ENCODE measurements at regions not wholly inside any gene's neighbourhood (a gene's known extent, or its start where the extent isn't known, plus 50 kb on each side); places are given as distances from the start of the nearest gene placed in this dataset.

DNA sequence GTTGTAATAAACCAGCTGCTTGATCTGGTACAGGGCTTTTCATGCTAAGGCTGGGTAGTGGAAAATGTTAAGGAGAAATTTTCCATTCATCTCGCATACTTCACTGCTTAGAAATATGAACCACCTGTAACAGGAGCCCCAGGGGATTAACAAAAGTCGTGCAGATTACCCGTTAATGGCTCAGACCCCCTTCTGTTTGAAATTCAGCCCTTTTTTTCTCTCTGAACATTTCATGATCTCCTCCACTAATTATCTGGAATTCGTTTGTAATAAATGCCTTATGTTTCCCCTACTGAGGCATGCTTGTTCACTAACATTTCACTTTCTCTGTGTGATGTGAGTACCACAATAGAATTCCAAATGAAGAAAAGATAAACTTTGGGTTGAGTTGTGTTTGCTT lies 336.4 kb upstream of the HSF2 start:
- DNase-seq (ENCODE audit: low read depth), result peak; percentile 59

DNA sequence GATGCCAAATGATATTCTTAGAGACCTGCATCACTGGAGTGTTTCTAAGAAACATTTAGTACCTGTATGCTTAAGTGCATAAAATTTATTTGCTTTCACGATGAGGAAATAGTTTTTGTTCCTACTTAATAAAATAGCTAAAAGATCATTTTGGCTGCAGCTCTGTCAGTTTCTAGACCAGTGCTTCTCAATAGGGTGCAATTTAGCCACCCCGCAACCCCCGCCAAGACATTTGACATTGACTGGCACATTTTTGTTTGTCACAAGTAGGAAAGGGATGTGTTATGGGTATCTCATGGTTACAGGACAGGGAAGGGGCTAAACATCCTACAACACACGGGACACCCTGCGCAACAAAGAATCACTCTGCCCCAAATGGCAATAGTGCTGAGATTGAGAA lies 335.7 kb upstream of the HSF2 start:
- DNase-seq (ENCODE audit: low read depth), result no peak

DNA sequence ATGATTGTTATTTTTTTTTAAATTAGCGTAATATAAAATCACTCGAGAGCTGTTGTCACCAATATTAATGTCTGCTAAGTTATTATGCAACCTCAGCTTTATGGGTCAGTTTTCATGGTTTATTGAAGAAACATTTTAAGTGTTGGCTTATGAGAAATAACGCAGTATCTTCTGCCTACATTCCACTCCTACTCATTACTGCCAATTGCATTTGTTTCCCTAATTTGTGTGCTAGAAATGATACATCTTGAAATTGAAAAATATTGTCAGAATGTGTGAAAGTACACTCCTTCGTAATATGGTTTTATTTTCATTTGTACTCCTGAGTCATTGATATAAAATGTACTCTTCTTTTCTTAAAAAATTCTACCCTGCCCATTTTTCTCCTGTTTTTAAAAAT lies 333.3 kb upstream of the HSF2 start:
- peak; percentile 69 for DNase-seq (ENCODE audit: low read depth)

DNA sequence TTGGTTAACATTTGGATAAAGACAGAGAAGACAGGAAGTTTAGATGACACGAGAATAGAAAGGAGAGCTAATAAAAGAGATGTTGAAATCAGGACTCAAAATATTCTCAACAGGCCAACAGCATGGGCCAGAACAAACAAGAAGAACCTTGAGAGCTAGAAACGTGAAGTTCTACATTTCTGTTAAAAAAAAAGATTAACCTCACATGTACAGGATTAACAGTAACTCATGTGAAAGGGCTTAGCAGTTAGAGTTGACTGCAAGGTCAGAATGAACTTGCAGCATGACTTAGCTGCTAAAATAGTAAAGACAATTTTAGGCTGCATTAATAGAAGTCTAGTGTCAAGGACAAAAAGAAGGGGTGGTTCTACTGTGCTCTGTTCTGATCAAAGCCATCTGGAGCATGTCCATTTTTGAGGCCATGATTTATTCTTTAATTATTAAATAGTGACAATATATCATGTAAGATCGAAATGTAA lies 331.1 kb upstream of the HSF2 start:
- DNase-seq (ENCODE audit: low read depth), result peak; percentile 78

DNA sequence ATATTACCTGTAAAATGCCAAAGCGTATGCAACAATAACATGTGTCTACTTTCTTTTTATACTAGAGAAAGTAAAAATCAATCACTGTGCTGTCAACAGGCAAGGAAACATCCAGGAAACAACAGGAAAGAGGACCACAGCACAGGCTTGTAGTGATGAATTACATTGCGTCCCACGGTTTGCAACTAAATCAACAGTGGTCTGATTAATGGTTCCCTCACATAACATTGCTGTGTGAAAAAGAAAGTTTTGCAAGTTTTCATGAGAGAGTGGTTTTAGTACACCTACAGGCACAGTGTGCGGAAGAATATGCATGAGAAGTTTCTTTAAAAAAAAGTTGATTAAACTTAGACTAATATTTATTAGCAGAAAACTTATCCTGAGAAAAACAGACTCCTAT lies 329.5 kb upstream of the HSF2 start:
- no peak for DNase-seq (ENCODE audit: low read depth)

DNA sequence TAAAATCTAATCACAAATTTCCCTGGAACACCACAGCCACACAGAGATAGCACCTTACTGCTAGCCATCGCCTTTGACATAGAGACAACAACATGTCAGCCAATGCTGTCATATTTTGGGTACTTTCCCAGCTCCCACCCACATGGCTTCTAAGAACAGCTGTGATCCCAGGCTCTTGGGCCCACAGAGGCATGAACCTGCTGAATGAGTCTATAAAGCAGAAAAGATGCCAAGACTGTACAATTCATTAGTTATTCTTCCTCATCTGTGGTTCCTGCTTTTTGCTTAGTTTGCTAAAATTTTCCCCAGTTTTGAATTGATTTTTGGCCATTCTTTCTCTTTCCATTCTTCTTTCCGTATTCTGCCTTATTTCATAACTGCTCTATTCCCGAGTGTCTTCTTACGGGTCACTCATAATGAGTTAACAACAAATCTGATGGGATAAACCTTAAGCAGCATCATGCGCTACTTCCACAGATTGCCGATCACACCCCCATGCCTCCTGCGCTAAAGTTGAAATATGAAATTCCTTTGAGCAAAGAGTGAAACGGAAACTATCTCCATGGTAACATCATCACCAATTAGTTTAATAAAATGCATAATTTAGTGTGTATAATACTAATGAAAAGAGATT lies 327.3 kb upstream of the HSF2 start:
- no peak for DNase-seq (ENCODE audit: low read depth)

DNA sequence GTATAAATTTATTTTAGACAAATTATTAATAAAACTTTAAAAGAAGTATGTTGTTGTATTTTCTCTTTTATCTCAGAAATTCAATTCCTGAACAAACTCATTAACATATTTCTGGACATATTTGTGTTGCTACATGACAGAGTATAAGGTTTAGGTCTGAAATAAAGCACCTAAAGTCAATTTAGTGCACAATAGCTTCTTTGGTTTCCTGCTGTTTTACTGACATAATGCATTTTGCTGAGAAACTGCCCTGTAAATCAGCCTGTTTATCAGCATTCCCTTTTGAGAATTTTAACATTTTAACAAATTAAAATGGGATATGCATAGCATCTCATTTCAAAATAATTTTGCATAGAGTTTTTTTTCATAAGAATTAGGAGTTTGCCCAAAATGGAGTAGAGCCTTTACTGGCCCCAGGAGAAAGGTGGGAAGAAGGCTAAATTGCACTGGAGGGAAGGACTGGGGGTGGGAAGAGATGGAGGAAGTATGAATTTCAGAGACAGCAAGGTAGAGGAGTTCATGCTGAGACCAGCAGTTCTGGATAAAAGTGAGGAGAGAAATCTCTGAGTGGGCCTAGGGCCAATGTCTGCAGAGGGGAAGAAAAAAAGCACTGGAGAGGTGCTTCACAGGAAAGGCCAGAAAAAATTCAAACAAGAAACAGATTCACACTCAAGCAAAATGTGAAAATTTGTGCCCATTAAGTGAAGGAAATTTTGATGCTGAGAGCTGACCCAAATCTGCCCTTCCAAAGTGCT lies 324.2 kb upstream of the HSF2 start:
- no peak for DNase-seq (ENCODE audit: low read depth)

DNA sequence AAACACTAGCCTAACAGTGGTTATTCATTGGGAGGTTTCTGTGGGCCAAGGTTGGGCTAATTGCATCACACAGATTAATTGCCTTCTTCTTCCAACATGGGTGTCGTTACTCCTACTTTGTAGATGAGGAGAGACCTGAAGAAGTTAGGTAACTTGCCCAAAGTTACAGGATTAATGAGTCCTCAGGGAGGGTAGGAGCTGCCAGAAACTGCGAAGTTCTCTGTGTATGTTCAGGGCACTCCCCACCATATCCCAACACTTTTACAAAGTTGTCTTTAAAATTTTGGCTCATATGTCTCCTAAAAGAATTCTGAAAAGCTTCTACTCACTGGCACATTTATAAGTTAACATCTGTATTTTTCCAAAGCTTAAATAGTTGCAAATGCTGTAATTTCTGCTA lies 323.5 kb upstream of the HSF2 start:
- no peak for DNase-seq (ENCODE audit: low read depth)

DNA sequence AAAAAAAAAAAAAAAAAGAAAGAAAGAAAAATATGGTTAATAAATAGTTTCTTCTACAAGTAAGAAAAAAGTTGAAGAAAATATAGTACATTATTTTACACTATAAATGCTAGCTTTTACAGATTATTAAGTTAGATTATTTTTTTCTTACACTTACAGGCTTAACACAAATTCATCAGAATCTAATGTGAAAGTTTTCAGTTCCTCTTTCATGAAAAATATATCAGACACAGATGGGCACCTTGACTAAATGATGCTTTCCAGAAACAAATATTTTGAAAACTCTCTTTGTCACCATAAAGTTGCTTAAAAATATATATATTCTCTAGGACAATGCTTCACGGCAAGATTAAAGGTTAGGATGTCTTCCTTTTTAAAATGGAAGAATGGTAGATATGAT lies 321.8 kb upstream of the HSF2 start:
- DNase-seq (ENCODE audit: low read depth), result no peak

DNA sequence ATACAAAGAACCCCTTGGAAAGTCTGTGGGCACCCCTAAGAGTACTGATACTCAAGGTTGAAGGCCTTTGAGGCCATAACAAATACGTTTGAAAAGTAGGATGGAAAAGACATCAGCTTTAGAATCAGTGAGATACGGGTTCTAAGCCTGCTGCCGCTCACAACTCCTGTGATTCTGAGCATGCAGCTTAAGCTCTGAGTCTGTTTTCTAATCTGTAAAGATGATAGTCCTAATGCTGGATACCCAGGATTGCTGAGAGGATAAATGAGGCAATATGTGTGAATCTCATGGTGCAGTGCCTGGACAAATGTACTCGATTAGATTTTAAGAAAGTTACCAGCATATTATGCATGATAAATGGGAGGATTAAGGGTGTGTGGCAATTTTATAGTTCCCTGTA lies 321.0 kb upstream of the HSF2 start:
- DNase-seq (ENCODE audit: low read depth), result no peak

DNA sequence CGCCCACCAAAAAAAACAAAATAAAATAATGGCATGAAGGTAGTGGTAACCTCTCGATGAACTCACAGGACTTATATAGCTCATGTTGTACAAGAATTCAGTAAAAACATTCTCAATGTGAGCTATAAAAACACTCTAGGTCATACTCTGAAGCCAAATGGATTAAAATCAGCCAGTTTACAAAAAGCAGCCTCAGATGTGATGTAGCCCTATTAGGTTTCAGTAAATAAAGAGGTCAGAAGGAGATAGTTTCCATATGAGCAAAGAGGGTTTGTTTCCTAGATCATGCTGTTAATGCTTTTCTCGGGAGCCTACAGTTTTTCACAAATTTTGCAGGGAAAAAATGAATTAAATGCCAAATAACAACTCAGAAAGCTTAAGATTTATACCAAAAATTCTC lies 319.5 kb upstream of the HSF2 start:
- peak; percentile 24 for DNase-seq (ENCODE audit: low read depth)

DNA sequence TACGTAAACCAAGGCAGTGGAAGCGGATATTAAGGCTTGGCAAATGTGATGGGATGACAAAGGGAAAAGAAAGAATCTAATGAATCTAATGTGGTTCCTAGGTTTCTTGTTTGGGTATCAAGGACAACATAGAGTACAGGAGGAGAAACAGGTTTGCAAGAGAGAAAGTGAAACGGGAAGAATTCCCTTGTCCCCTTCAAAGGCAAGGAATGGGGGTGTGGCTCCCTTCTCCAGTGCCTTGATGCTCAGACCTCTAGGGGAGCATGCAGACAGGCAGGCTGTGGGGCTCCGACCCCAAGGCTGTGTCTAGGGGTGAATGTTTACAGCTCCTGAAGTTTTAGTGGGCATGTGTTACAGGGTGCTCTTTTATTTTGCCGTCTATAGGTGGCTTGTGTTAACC lies 317.5 kb upstream of the HSF2 start:
- DNase-seq (ENCODE audit: low read depth), result no peak

DNA sequence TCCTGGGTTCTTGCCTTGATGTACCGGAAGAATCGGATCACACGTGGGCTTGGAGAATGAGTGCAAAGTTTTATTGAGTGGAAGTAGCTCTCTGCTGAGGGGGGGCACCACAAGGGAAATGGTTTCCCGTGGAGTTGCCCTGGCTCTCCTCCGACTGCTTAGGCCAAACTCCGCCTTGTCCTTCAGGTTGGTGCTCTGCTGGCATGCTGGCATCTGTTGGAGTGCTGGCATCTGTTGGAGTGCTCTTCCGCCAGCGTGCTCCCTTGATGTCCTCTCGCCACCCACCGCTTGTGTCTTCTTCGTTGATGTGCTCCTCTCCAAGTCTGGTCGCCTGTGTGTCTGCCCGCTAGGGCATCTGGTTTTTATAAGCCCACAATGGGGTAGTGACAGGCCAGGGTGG lies 317.1 kb upstream of the HSF2 start:
- no peak for DNase-seq (ENCODE audit: low read depth)

DNA sequence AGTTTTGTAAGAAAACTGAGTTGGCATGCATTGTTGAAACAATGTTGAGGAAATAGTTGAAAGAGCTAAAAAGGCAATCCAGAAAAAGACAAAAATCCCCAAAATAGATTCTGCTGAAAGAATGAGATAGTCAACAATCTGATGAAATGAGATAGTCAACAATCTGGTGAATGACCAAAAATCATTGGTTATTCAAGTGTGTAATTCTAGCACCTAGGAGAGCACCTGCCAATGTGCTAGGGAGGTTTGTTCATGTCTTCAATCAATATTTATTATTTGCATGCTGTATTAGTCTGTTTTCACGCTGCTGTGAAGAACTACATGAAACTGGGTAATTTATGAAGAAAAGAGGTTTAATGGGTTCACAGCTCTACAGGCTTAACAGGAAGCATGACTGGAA lies 307.1 kb upstream of the HSF2 start:
- DNase-seq (ENCODE audit: low read depth), result no peak

DNA sequence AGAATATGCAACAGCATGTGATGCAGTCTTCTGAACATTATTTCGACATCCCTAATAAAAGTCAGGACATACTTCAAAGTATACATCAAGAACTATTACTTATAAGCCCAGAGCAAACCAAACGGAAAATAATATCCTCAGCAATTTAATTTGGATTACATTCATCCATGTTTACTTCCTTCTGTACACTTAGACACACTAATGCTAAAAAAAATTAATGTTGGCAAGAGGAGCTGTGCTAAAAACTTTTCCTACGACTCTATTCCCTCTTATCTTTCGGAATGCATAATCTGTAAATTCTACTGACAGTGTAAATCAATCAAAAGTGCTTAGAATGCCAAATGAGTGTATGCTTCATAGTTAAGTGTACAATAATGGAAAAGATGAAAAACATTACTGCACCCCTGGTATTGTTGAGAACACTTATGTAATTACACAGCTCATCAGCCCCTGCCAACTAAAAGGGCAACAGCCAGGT lies 301.2 kb upstream of the HSF2 start:
- peak; percentile 13 for DNase-seq (ENCODE audit: low read depth)

DNA sequence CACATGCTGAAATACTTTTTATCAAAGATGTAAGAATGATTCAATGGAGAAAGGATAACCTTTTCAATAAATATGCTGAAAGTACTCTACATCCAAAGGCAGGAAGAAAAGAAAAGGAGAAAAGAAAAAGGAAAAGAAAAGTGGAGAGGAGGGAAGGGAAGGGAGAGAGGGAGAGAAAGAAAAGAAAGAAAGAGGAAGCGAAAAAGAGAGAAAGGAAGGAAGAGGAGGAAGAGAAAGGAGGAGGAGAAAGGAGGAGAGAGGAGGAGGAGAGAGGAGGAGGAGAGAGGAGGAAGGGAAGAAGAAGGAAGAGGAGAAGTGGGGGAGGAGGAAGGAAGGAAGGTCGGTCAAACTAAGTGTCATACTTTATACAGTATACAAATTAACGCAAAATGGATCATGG lies 297.4 kb upstream of the HSF2 start:
- DNase-seq (ENCODE audit: low read depth), result no peak

DNA sequence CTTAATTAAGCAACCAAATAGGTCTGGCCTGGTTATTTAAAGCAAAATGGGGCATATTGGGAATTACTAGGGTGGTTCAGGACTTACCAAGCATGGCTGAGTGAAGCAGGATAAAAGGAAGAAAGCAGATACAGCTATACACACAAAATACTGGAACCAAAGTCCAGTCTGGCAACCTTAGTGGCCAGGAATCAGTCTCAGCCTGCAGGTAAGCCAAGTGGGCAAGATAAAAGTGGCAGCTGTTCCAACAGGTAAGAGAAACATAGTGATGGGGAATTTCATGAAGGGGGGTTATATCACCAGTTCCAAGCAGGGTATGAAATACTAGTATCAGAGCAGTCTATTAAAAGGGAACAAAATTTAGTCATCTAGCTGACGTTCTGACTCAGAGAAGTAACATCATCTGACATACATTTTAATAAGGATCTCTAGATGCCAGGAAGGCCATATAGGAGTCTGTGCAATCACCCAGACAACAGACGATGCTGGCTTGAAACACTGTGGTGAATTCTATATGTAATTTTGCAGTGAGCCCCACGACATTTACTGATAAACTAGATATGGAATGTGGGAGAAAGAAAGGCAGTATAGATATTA lies 292.1 kb upstream of the HSF2 start:
- DNase-seq (ENCODE audit: low read depth), result no peak

DNA sequence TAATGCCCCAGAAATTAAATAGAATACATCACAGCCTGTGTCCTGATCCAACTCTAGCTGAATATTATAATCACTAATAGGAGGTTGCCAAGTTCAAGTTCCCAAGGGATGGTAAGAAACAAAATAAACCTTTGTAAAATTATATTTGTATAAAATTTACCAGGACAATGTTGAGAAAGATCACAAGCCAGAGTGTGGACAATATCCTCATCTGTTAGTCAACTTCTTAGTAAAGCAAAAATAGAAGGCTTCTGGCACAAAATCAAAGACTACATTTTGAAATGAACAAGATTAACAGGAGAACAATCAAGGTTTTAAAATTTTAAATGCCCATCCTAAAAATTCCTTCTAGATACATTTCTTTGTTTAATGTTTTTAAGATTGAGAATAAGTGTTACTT lies 290.4 kb upstream of the HSF2 start:
- peak; percentile 66 for DNase-seq (ENCODE audit: low read depth)

DNA sequence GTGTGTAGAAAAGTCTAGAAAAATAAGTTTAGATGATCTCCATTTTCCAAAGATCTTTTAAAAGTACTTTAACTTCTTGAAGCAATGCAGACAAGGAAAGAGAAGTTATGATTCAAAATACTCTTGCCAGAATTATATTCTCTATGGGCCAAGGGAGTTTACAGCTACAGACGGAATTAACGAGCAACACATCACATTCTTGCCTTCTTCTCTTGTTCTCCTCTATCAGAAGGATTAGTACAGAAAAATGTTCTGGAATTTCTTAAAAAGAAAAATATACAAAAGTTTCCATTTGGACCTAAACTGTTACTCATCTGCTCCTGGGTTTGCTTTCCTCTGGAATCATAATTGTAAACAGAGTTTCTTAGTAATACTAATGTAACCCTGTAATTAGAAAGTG lies 284.7 kb upstream of the HSF2 start:
- DNase-seq (ENCODE audit: low read depth), result peak; percentile 65

DNA sequence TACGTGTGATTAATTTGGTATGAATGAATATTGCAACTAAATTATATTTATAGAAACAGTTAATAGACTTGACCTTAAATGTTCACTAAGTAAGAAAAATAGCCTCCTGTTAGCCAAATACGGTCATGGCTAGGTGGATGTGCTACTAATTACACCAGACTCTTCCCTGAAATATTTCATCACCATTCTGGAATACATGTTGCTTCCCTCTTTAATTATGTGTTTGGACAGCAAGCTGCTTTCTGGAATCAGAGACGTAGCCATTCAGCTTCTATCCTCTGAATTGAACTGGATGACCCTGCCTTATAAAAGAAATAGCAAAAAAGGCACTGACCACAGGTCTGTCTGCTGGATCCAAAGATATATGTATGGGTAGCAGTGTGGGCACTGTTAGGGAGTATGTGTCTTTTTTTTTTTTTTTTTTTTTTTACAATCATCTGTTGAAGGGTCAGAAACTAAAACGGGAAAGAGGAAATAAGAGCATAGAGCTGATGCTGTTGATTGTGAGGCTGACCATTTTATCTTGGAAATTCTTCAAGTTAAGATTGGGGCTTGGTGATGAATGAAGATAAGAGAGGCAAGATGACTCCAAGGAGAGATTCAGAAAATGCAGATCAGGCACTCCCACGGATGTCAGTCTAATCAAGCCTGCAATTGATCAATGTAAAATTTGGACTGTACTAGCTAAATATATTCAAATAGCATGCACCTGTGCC lies 283.2 kb upstream of the HSF2 start:
- peak; percentile 38 for DNase-seq (ENCODE audit: low read depth)

DNA sequence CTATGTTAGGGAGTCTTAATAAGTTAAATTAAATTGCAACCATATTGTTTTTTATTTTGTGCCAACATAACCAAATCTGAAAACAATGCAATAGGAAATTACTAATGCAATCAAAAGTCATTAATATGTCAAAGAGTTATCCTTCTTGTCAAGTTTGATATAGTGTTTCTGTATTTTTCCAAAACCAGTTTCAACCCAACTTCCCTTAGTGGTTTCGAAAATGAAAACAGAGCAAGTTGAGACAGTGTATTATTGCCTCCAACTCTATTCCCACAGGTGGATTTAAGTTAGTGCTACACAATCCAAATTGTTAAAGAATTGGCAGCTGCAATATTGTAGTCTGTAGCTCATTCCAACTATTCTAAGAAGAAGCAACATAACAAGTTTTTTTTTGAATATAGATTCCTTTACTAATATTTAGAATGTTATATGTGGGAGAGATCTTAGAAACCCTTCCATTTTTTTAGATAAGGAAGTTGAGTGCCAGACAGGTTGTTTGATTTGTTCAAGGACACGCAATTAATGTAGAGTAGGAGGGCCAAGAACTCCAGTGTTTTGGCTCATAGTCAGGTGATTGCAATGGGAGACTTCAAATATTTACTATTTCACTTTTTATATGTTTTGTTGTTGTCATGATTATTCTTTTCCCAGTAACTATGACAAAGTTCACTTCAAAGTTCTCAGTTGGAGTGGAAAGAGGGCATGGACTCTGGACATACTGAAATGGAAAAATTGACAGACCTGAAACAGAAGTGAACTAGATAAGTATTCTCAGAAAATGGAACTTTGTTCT lies 282.4 kb upstream of the HSF2 start:
- no peak for DNase-seq (ENCODE audit: low read depth)

DNA sequence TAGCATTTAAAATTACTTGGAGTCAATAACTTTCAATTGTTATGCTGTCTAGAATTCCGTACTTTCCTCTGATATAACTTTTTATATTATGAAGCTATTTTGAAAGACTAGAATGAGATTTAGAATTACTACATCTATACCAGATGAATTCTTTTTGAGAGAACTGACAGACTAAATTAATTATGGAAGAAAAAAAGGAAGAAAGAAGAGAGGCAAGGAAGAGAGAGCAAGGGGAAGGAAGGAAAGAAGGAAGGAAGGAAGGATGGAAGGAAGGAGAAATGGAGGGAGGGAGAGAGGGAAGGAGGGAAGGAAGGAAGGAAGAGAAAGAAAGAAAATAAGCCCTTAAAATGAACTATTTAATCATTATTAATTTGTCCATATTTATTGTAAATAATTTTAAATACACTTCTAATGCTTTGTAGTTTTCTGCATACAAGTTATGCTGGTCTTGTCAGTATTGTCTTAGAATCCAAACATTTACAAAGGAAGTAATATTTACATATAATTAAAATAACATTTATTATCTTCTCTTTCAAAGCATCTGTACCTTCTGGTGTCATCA lies 280.4 kb upstream of the HSF2 start:
- no peak for DNase-seq (ENCODE audit: low read depth)
